HCT116 (cell line): ENCODE measurements at regions not wholly inside any gene's neighbourhood (a gene's known extent, or its start where the extent isn't known, plus 50 kb on each side); places are given as distances from the start of the nearest gene placed in this dataset.

ENCODE experiments used
- ATAC-seq: fragments of 200-7000 bp; cut with Tn5 transposase; 2 replicates; pipeline ENCODE4 v1.9.1; 2020; ENCODE audit warnings: mild to moderate bottlenecking, moderate library complexity
- BruUV-seq: library from RNA; stranded (reverse); fragments of 400-500 nt; replicated peaks from 2 replicates; lab custom pipeline; 2021; lab: Mats Ljungman, UMichigan
- CTCF ChIA-PET: fragments of 300-600 bp; sonication (Branson Sonifier 250); formaldehyde crosslinking; loops from one replicate; lab custom pipeline; 2021; ENCODE audit warnings: antibody characterized with exemption; lab: Charles Lee
- POLR2A ChIA-PET: fragments of 300-600, 350-600 bp; sonication (Branson Sonifier 250); formaldehyde crosslinking; loops from one replicate; lab custom pipeline; 2021; ENCODE audit warnings: antibody characterized with exemption; lab: Charles Lee
- RAD21 ChIA-PET, 2 experiments: fragments of 300-600 bp; sonication (Branson Sonifier 250); formaldehyde crosslinking; loops; one replicate each; lab custom pipeline; 2023; ENCODE audit warnings: low total read pairs in 2 of 2; ENCODE audit not compliant: uncharacterized antibody in 2 of 2, unreplicated experiment in 2 of 2, low non-redundant PET in 1 of 2; lab: Charles Lee
- DNase-seq: peaks from one replicate; pipeline ENCODE4 v3.0.0-alpha.2; 2010; ENCODE audit warnings: low read depth, low spot score
- H2AFZ ChIP-seq: fragments of 200-600 bp; shearing (Covaris generic), sonication (generic); 2 replicates; pipeline ENCODE4 v1.6.1; 2017; ENCODE audit warnings: low read depth, mixed run types, mixed read lengths, antibody characterized with exemption, low read length; ENCODE audit not compliant: poor library complexity, severe bottlenecking
- H3K27ac ChIP-seq: 2 replicates; pipeline ENCODE4 v1.5.1; 2012; ENCODE audit warnings: low read depth, low read length
- H3K27me3 ChIP-seq: fragments of 200-600 bp; sonication (generic); 2 replicates; pipeline ENCODE4 v1.6.1; 2016; ENCODE audit warnings: mixed run types, low read length, mixed read lengths; ENCODE audit not compliant: insufficient read depth
- H3K36me3 ChIP-seq, 2 experiments: fragments of 200-500 bp in 1 of 2; fragments of 200-600 bp in 1 of 2; sonication (Bioruptor generic) in 1 of 2; sonication (generic) in 1 of 2; 2 replicates each; pipeline versions ENCODE4 v1.5.1 to v1.6.1; 2014 to 2016; ENCODE audit warnings: low read length in 2 of 2, inconsistent platforms in 1 of 2, mixed read lengths in 1 of 2, mixed run types in 1 of 2; ENCODE audit not compliant: insufficient read depth in 2 of 2, control insufficient read depth in 1 of 2
- H3K4me1 ChIP-seq, 2 experiments: fragments of 200-600 bp in 1 of 2; sonication (generic) in 1 of 2; 2 replicates each; pipeline versions ENCODE4 v1.5.1 to v1.6.1; 2012 to 2017; ENCODE audit warnings: low read length in 2 of 2, inconsistent platforms in 1 of 2, mild to moderate bottlenecking in 1 of 2, mixed read lengths in 1 of 2, mixed run types in 1 of 2, moderate library complexity in 1 of 2; ENCODE audit not compliant: insufficient read depth in 2 of 2, control insufficient read depth in 1 of 2
- H3K4me2 ChIP-seq: fragments of 200-600 bp; sonication (generic); 2 replicates; pipeline ENCODE4 v1.6.1; 2017; ENCODE audit warnings: mixed run types, low read length, mixed read lengths
- H3K4me3 ChIP-seq, 2 experiments: fragments of 200-600 bp in 1 of 2; sonication (generic) in 1 of 2; replicated peaks in 1 of 2; 2 replicates each; pipeline ENCODE4 v1.5.1; 2011 to 2016; ENCODE audit warnings: low read length in 2 of 2, control low read depth in 1 of 2, low read depth in 1 of 2, mild to moderate bottlenecking in 1 of 2, mixed read lengths in 1 of 2, mixed run types in 1 of 2
- H3K79me2 ChIP-seq: fragments of 200-600 bp; sonication (generic); 2 replicates; pipeline ENCODE4 v1.6.1; 2017; ENCODE audit warnings: mild to moderate bottlenecking, mixed run types, low read length, moderate library complexity, mixed read lengths; ENCODE audit not compliant: insufficient read depth
- H3K9ac ChIP-seq: fragments of 200-600 bp; sonication (generic); 2 replicates; pipeline ENCODE4 v1.6.1; 2016; ENCODE audit warnings: low read length, mixed read lengths
- H3K9me2 ChIP-seq: fragments of 200-600 bp; sonication (generic), shearing (Covaris generic); 2 replicates; pipeline ENCODE4 v1.6.1; 2017; ENCODE audit warnings: mixed run types, mild to moderate bottlenecking, moderate library complexity; ENCODE audit not compliant: insufficient read depth
- H3K9me3 ChIP-seq, 2 experiments: fragments of 200-500 bp in 1 of 2; fragments of 200-600 bp in 1 of 2; sonication (Bioruptor generic) in 1 of 2; sonication (generic) in 1 of 2; 2 replicates each; pipeline ENCODE4 v1.6.1; 2014 to 2017; ENCODE audit warnings: low read length in 2 of 2, mixed read lengths in 2 of 2, inconsistent platforms in 1 of 2, low read depth in 1 of 2, mild to moderate bottlenecking in 1 of 2, mixed run types in 1 of 2, moderate library complexity in 1 of 2; ENCODE audit not compliant: control insufficient read depth in 1 of 2, insufficient read depth in 1 of 2
- H4K20me1 ChIP-seq: fragments of 200-600 bp; sonication (generic), shearing (Covaris generic); 2 replicates; pipeline ENCODE4 v1.6.1; 2017; ENCODE audit warnings: mixed run types, mild to moderate bottlenecking, moderate library complexity; ENCODE audit not compliant: insufficient read depth
- CEBPB ChIP-seq: IDR thresholded peaks from 2 replicates; pipeline ENCODE4 v1.6.1; 2012; ENCODE audit warnings: low read depth
- EGR1 ChIP-seq: IDR thresholded peaks from 2 replicates; pipeline ENCODE4 v1.6.1; 2012; ENCODE audit warnings: low read depth
- ELF1 ChIP-seq: IDR thresholded peaks from 2 replicates; pipeline ENCODE4 v1.6.1; 2012; ENCODE audit warnings: low read depth, borderline replicate concordance
- EZH2 ChIP-seq: fragments of 200-600 bp; sonication (generic); IDR thresholded peaks from 2 replicates; pipeline ENCODE4 v1.6.1; 2017; ENCODE audit warnings: antibody characterized with exemption, mixed run types
- JUND ChIP-seq: IDR thresholded peaks from 2 replicates; pipeline ENCODE4 v1.6.1; 2012
- POLR2A ChIP-seq: IDR thresholded peaks from 2 replicates; pipeline ENCODE4 v1.7.0; 2011; ENCODE audit warnings: borderline replicate concordance; ENCODE audit not compliant: insufficient read depth, insufficient read length; ENCODE audit errors: extremely low read depth
- POLR2AphosphoS5 ChIP-seq: IDR thresholded peaks from 2 replicates; pipeline ENCODE4 v1.6.1; 2011; ENCODE audit warnings: mild to moderate bottlenecking, low read depth, low read length, moderate library complexity
- RAD21 ChIP-seq: IDR thresholded peaks from 2 replicates; pipeline ENCODE4 v1.6.1; 2012; ENCODE audit warnings: low read depth, mild to moderate bottlenecking
- SIN3A ChIP-seq: IDR thresholded peaks from 2 replicates; pipeline ENCODE4 v1.6.1; 2012; ENCODE audit warnings: low read depth
- SP1 ChIP-seq: IDR thresholded peaks from 2 replicates; pipeline ENCODE4 v1.6.1; 2012; ENCODE audit warnings: low read depth
- SRF ChIP-seq: IDR thresholded peaks from 2 replicates; pipeline ENCODE4 v1.6.1; 2012; ENCODE audit warnings: low read depth
- TCF7L2 ChIP-seq: IDR thresholded peaks from 2 replicates; pipeline ENCODE4 v1.7.0; 2011; ENCODE audit warnings: borderline replicate concordance, inconsistent platforms; ENCODE audit not compliant: insufficient read depth, insufficient read length; ENCODE audit errors: extremely low read depth
- YY1 ChIP-seq: IDR thresholded peaks from 2 replicates; pipeline ENCODE4 v1.6.1; 2011; ENCODE audit warnings: low read length, low read depth, moderate library complexity, mild to moderate bottlenecking; ENCODE audit not compliant: insufficient replicate concordance; ENCODE audit errors: extremely low read depth
- ZFX ChIP-seq: fragments of 450-650 bp; IDR thresholded peaks from 2 replicates; pipeline ENCODE4 v1.6.1; 2017
- ZNF274 ChIP-seq: fragments of 200-500 bp; sonication (Bioruptor generic); IDR thresholded peaks from 2 replicates; pipeline ENCODE4 v1.6.1; 2014; ENCODE audit warnings: mild to moderate bottlenecking, low read depth, low read length, inconsistent platforms
- intact Hi-C: fragments of 100-400 bp; cut with micrococcal nuclease; formaldehyde crosslinking; loops from 2 replicates; pipeline ENCODE4 v1.10.0; 2022
- TF ChIP-seq, protein P1 (sequence below): IDR thresholded peaks from 2 replicates; pipeline ENCODE4 v1.6.1; 2012
- TF ChIP-seq, protein P2 (sequence below): IDR thresholded peaks from 2 replicates; pipeline ENCODE4 v1.6.1; 2011; ENCODE audit warnings: mild to moderate bottlenecking, low read length, moderate library complexity; ENCODE audit not compliant: insufficient replicate concordance; ENCODE audit errors: extremely low read depth
- TF ChIP-seq, protein P3 (sequence below), 3 experiments: fragments of 200-600 bp in 1 of 3; sonication (generic) in 1 of 3; IDR thresholded peaks in 2 of 3; conservative IDR thresholded peaks in 1 of 3; 2 replicates each; pipeline ENCODE4 v1.5.1; 2012 to 2017; ENCODE audit warnings: low read depth in 2 of 3, low read length in 2 of 3, antibody characterized with exemption in 1 of 3, borderline replicate concordance in 1 of 3, control low read depth in 1 of 3, mild to moderate bottlenecking in 1 of 3, mixed read lengths in 1 of 3, mixed run types in 1 of 3, moderate library complexity in 1 of 3; ENCODE audit not compliant: insufficient read depth in 1 of 3

DNA sequence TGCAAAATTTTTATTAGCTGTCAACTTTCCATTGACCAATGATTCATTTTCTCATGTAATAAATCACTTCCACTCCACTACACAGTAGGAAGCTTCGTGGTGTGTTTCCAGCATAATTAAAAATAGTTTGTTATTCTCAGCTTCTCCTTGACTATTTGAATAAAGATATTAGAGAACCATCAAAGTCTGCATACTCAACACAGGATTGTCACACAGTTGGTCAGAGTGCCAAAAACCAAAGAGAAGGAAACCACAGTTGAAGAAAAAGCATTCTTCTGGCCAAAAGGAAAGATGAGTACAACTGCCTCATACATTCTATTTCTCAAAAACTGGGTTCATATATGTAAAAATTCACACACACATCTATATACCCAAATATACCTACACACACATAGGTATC is 455.1 kb upstream of the HSF2 start:
- CTCF ChIA-PET, result no interaction called here

More for the DNA sequence above, 455.1 kb upstream of the HSF2 start:
- TF ChIP-seq POLR2AphosphoS5, result no peak
- no peak for TF ChIP-seq ELF1
- TF ChIP-seq CEBPB, result no peak
- TF ChIP-seq TCF7L2, result no peak
- TF ChIP-seq, protein P1, sequence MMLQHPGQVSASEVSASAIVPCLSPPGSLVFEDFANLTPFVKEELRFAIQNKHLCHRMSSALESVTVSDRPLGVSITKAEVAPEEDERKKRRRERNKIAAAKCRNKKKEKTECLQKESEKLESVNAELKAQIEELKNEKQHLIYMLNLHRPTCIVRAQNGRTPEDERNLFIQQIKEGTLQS, result no peak
- TF ChIP-seq, protein P2, sequence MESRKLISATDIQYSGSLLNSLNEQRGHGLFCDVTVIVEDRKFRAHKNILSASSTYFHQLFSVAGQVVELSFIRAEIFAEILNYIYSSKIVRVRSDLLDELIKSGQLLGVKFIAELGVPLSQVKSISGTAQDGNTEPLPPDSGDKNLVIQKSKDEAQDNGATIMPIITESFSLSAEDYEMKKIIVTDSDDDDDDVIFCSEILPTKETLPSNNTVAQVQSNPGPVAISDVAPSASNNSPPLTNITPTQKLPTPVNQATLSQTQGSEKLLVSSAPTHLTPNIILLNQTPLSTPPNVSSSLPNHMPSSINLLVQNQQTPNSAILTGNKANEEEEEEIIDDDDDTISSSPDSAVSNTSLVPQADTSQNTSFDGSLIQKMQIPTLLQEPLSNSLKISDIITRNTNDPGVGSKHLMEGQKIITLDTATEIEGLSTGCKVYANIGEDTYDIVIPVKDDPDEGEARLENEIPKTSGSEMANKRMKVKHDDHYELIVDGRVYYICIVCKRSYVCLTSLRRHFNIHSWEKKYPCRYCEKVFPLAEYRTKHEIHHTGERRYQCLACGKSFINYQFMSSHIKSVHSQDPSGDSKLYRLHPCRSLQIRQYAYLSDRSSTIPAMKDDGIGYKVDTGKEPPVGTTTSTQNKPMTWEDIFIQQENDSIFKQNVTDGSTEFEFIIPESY, result no peak
- TF ChIP-seq, protein P3, sequence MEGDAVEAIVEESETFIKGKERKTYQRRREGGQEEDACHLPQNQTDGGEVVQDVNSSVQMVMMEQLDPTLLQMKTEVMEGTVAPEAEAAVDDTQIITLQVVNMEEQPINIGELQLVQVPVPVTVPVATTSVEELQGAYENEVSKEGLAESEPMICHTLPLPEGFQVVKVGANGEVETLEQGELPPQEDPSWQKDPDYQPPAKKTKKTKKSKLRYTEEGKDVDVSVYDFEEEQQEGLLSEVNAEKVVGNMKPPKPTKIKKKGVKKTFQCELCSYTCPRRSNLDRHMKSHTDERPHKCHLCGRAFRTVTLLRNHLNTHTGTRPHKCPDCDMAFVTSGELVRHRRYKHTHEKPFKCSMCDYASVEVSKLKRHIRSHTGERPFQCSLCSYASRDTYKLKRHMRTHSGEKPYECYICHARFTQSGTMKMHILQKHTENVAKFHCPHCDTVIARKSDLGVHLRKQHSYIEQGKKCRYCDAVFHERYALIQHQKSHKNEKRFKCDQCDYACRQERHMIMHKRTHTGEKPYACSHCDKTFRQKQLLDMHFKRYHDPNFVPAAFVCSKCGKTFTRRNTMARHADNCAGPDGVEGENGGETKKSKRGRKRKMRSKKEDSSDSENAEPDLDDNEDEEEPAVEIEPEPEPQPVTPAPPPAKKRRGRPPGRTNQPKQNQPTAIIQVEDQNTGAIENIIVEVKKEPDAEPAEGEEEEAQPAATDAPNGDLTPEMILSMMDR (IDR thresholded peaks at IDR 0.05 in 2 of 3, conservative IDR thresholded peaks at IDR 0.05 in 1 of 3; ENCODE audit: borderline replicate concordance in 1 of 3, insufficient read depth in 1 of 3, low read depth in 2 of 3, low read length in 2 of 3), result no peak
- TF ChIP-seq YY1, result no peak
- no peak for TF ChIP-seq SIN3A
- no peak for TF ChIP-seq JUND
- TF ChIP-seq SRF, result no peak
- no peak for TF ChIP-seq EGR1
- no peak for TF ChIP-seq ZFX
- no peak for TF ChIP-seq POLR2A
- TF ChIP-seq RAD21, result no peak
- TF ChIP-seq EZH2, result no peak
- TF ChIP-seq SP1, result no peak
- no peak for TF ChIP-seq ZNF274
- TF ChIP-seq, all 23 proteins: peak for 0
- H3K79me2 ChIP-seq, result no peaks in the 10 kb centered on the region
- H3K27me3 ChIP-seq, result no peaks in the 10 kb centered on the region
- no peak overlapping the region for H3K27ac ChIP-seq
- RAD21 ChIA-PET, result no interaction called here
- 0 out of 4 replicates have a peak, but pooled peaks cover 0 to 3% of the 10 kb centered on the region in 2 experiments for H3K9me3 ChIP-seq
- no TSS peak for BruUV-seq
- H3K36me3 ChIP-seq, result no peaks in the 10 kb centered on the region
- H3K4me2 ChIP-seq, result no peak overlapping the region
- H3K4me1 ChIP-seq, result no peaks in the 10 kb centered on the region
- no peaks in the 10 kb centered on the region; the same call in 1 of the 2 replicates for H3K9me2 ChIP-seq
- ATAC-seq (no peak), DNase-seq (no peak)
- intact Hi-C loops, result no loop called here
- POLR2A ChIA-PET, result no interaction called here
- no peaks in the 10 kb centered on the region for H4K20me1 ChIP-seq
- H3K4me3 ChIP-seq, result no peak overlapping the region
- H3K9ac ChIP-seq, result no peak overlapping the region
- H2AFZ ChIP-seq, result no peak overlapping the region
